Head of caudate nucleus (tissue), 42 donors: ENCODE measurements at regions not wholly inside any gene's neighbourhood (a gene's known extent, or its start where the extent isn't known, plus 50 kb on each side); places are given as distances from the start of the nearest gene placed in this dataset.
"Not testable (repeated sequence)": the region's sequence is repeated elsewhere in the genome, so short reads cannot be mapped to it uniquely, and the experiment has no call there.

Experiments
- DNase-seq, 42 donors: peaks; one replicate each; pipeline versions ENCODE4 v3.0.0 to v3.0.0-alpha.2; 2020 to 2021; ENCODE audit warnings: mixed read lengths in 7 of 42
- intact Hi-C: fragments of 100-400 bp; cut with DNase I; formaldehyde crosslinking; loops from one replicate; pipeline ENCODE4 v1.15.0; 2022

- intact Hi-C loops, result no loop called here
These were observed 111.2 kb upstream of the HSFY2 start for GRCh38 chrY:18884748-18885147.

GRCh38 chrY:18869145-18869544 is 95.6 kb upstream of the HSFY2 start:
- intact Hi-C loops, DNase-seq: not testable (repeated sequence)

More at GRCh38 chrY:18884748-18885147, 111.2 kb upstream of the HSFY2 start:
- no peak for DNase-seq

- intact Hi-C loops, result not testable (repeated sequence)
These were observed 93.5 kb upstream of the HSFY2 start for GRCh38 chrY:18866887-18867551.

GRCh38 chrY:18860856-18861255 is 87.3 kb upstream of the HSFY2 start:
- intact Hi-C loops, DNase-seq: not testable (repeated sequence)

More at GRCh38 chrY:18866887-18867551, 93.5 kb upstream of the HSFY2 start:
- DNase-seq, result not testable (repeated sequence)

- DNase-seq, intact Hi-C loops: not testable (repeated sequence)
These were observed 85.1 kb upstream of the HSFY2 start for GRCh38 chrY:18858484-18859191.

GRCh38 chrY:18855184-18855583 is 81.6 kb upstream of the HSFY2 start:
- intact Hi-C loops, DNase-seq: not testable (repeated sequence)

GRCh38 chrY:18853323-18853722 is 79.8 kb upstream of the HSFY2 start:
- DNase-seq, intact Hi-C loops: not testable (repeated sequence)

- DNase-seq, result not testable (repeated sequence)
These were observed 63.1 kb upstream of the HSFY2 start for GRCh38 chrY:18836643-18837042.

More at GRCh38 chrY:18836643-18837042, 63.1 kb upstream of the HSFY2 start:
- intact Hi-C loops, result not testable (repeated sequence)
